ENCODE measurements at regions not wholly inside any gene's neighbourhood (a gene's known extent, or its start where the extent isn't known, plus 50 kb on each side); places are given as distances from the start of the nearest gene placed in this dataset.

GRCh38 chr5:118558871-118559270 is 429.5 kb downstream of the DTWD2 start:
- no peak for DNase-seq (ENCODE audit: low spot score)
- intact Hi-C loops (cut with DNase I): no loop called here

- intact Hi-C loops (cut with DNase I): no loop called here
- DNase-seq (ENCODE audit: low spot score): no peak
Observed at GRCh38 chr5:118557251-118557661, 431.1 kb downstream of the DTWD2 start.

GRCh38 chr5:118556792-118557191 is 431.6 kb downstream of the DTWD2 start:
- intact Hi-C loops (cut with DNase I): no loop called here
- DNase-seq (ENCODE audit: low spot score): no peak

GRCh38 chr5:118555727-118556126 is 432.6 kb downstream of the DTWD2 start:
- intact Hi-C loops (cut with DNase I): no loop called here

GRCh38 chr5:118554981-118555380 is 433.4 kb downstream of the DTWD2 start:
- intact Hi-C loops (cut with DNase I): no loop called here
- DNase-seq (ENCODE audit: low spot score): no peak

More at GRCh38 chr5:118555727-118556126, 432.6 kb downstream of the DTWD2 start:
- no peak for DNase-seq (ENCODE audit: low spot score)

- intact Hi-C loops (cut with DNase I): no loop called here
- no peak for DNase-seq (ENCODE audit: low spot score)
Observed at GRCh38 chr5:118554241-118554640, 434.1 kb downstream of the DTWD2 start.

GRCh38 chr5:118553662-118554061 is 434.7 kb downstream of the DTWD2 start:
- DNase-seq (ENCODE audit: low spot score): no peak
- intact Hi-C loops (cut with DNase I): no loop called here

- DNase-seq (ENCODE audit: low spot score): no peak
- intact Hi-C loops (cut with DNase I): no loop called here
Observed at GRCh38 chr5:118552731-118553360, 435.5 kb downstream of the DTWD2 start.

GRCh38 chr5:118552146-118552545 is 436.2 kb downstream of the DTWD2 start:
- no peak for DNase-seq (ENCODE audit: low spot score)
- intact Hi-C loops (cut with DNase I): no loop called here

GRCh38 chr5:118551716-118552115 is 436.6 kb downstream of the DTWD2 start:
- intact Hi-C loops (cut with DNase I): no loop called here
- DNase-seq (ENCODE audit: low spot score): no peak

- DNase-seq (ENCODE audit: low spot score): no peak
- intact Hi-C loops (cut with DNase I): no loop called here
Observed at GRCh38 chr5:118551031-118551430, 437.3 kb downstream of the DTWD2 start.

GRCh38 chr5:118548761-118549720 is 439.3 kb downstream of the DTWD2 start:
- no peak for DNase-seq (ENCODE audit: low spot score)
- intact Hi-C loops (cut with DNase I): no loop called here

- DNase-seq (ENCODE audit: low spot score): no peak
- intact Hi-C loops (cut with DNase I): no loop called here
Observed at GRCh38 chr5:118545470-118545869, 442.9 kb downstream of the DTWD2 start.

- intact Hi-C loops (cut with DNase I): no loop called here
- no peak for DNase-seq (ENCODE audit: low spot score)
Observed at GRCh38 chr5:118544887-118545449, 443.4 kb downstream of the DTWD2 start.

GRCh38 chr5:118533923-118534322 is 454.4 kb downstream of the DTWD2 start:
- intact Hi-C loops (cut with DNase I): no loop called here
- no peak for DNase-seq (ENCODE audit: low spot score)

GRCh38 chr5:118533156-118533555 is 455.2 kb downstream of the DTWD2 start:
- DNase-seq (ENCODE audit: low spot score): no peak
- intact Hi-C loops (cut with DNase I): no loop called here

- intact Hi-C loops (cut with DNase I): no loop called here
- DNase-seq (ENCODE audit: low spot score): no peak
Observed at GRCh38 chr5:118531276-118531675, 457.1 kb downstream of the DTWD2 start.

- no peak for DNase-seq (ENCODE audit: low spot score)
- intact Hi-C loops (cut with DNase I): no loop called here
Observed at GRCh38 chr5:118529361-118530144, 458.8 kb downstream of the DTWD2 start.

- intact Hi-C loops (cut with DNase I): no loop called here
- DNase-seq (ENCODE audit: low spot score): no peak
Observed at GRCh38 chr5:118522626-118523025, 465.7 kb downstream of the DTWD2 start.

All from cardiac septum (tissue), 1 donor.